ENCODE measurements at regions not wholly inside any gene's neighbourhood (a gene's known extent, or its start where the extent isn't known, plus 50 kb on each side); places are given as distances from the start of the nearest gene placed in this dataset.

DNA sequence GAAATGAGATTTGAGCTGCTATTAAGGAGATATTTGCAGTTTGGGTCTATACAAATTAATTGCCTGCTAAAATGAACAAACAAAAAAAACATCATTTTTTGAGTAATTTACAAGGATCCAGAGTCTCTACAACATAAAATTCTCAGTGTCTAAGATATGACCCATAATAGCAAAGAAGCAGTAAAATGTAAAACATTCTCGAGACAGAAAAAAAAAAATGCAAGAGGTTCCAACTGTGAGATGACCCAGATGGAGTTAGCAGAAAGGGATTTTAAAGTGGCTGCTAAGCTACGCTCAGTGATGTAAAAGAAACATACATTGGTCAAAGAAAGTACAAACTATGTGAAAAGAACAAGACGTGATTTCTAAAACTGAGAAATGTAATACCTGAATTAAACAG, 471.0 kb downstream of the SH2D4B start:
- TF ChIP-seq ATF2 (IDR thresholded peaks at IDR 0.05; ENCODE audit: low read length) (no peak), CTCF (IDR thresholded peaks at IDR 0.05; ENCODE audit: control extremely low read depth in 1 of 3, insufficient read depth in 1 of 3, low read depth in 1 of 3, low read length in 3 of 3) (no peak), RAD21 (IDR thresholded peaks at IDR 0.05 in 1 of 2, conservative IDR thresholded peaks at IDR 0.05 in 1 of 2; ENCODE audit: low read depth in 2 of 2, low read length in 2 of 2) (no peak), NRF1 (IDR thresholded peaks at IDR 0.05; ENCODE audit: low read depth, low read length) (no peak), RFX5 (IDR thresholded peaks at IDR 0.05; ENCODE audit: borderline replicate concordance, low read depth, low read length) (no peak), EP300 (IDR thresholded peaks at IDR 0.05; ENCODE audit: borderline replicate concordance in 1 of 2, low read depth in 2 of 2, low read length in 2 of 2) (no peak)
